ENCODE measurements at regions not wholly inside any gene's neighbourhood (a gene's known extent, or its start where the extent isn't known, plus 50 kb on each side); places are given as distances from the start of the nearest gene placed in this dataset.

DNA sequence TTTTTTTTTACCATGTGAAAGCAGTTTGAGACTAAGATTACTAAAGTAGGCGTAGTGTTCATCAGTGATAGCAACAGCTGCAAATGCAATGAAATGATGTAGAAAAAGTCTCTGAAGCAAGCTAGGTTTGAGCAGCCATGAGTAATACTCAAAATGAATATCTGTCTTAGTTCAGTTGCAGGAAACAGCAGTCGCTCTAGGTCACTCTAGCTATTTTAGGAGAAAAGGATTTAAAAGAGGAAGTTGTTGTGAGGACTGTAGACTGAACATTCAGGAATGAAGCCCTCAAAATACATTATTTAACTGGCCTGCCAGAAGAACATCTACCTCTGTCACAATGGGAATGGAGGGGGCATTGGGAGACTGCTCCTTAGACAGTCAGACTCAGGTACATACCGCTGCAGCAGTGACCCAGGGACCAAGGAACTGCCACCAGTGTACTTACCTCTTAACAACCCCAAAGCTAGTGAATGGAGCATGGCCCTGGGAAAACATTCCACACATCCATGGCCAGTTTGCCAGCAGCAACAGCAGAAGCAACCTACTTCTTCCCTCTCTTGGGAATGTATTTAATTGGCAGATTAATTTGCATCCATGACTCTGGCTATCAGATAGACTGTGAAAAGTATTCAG, 243.0 kb upstream of the KHDRBS2 start:
- BruUV-seq (replicated peaks): no TSS peak
- in situ Hi-C loops (cut with HindIII; ENCODE audit: low pct_unique_long_range_greater_than_20kb, low sequenced_read_pairs): no loop called here
- ATAC-seq: no peak

GRCh38 chr6:62523630-62524029, 237.6 kb upstream of the KHDRBS2 start:
- ChIA-PET POLR2A (no interaction called here), CTCF (no interaction called here)
- in situ Hi-C loops (cut with HindIII; ENCODE audit: low pct_unique_long_range_greater_than_20kb, low sequenced_read_pairs) (no loop called here), intact Hi-C loops (cut with micrococcal nuclease; ENCODE audit: unreplicated experiment) (no loop called here)
- no peak overlapping the region for H3K27ac ChIP-seq (ENCODE audit: low read length)
- H3K9me3 ChIP-seq (ENCODE audit: control insufficient read depth, insufficient read depth, low read depth, low read length): no peaks in the 10 kb centered on the region
- no peaks in the 10 kb centered on the region for H3K27me3 ChIP-seq (ENCODE audit: control insufficient read depth, insufficient read depth, low read length)
- no TSS peak for BruUV-seq (replicated peaks)
- no peaks in the 10 kb centered on the region for H3K36me3 ChIP-seq (ENCODE audit: control insufficient read depth, insufficient read depth, low read length)
- TF ChIP-seq REST (IDR thresholded peaks at IDR 0.05; ENCODE audit: insufficient read depth in 1 of 2, low read depth in 2 of 2, low read length in 1 of 2) (no peak), TCF7L2 (IDR thresholded peaks at IDR 0.05; ENCODE audit: low read depth, low read length) (no peak), SIN3A (IDR thresholded peaks at IDR 0.05; ENCODE audit: borderline replicate concordance, insufficient read depth, low read depth, low read length) (no peak), POLR2AphosphoS5 (IDR thresholded peaks at IDR 0.05; ENCODE audit: low read depth, low read length) (no peak)
- TF ChIP-seq, protein P1, sequence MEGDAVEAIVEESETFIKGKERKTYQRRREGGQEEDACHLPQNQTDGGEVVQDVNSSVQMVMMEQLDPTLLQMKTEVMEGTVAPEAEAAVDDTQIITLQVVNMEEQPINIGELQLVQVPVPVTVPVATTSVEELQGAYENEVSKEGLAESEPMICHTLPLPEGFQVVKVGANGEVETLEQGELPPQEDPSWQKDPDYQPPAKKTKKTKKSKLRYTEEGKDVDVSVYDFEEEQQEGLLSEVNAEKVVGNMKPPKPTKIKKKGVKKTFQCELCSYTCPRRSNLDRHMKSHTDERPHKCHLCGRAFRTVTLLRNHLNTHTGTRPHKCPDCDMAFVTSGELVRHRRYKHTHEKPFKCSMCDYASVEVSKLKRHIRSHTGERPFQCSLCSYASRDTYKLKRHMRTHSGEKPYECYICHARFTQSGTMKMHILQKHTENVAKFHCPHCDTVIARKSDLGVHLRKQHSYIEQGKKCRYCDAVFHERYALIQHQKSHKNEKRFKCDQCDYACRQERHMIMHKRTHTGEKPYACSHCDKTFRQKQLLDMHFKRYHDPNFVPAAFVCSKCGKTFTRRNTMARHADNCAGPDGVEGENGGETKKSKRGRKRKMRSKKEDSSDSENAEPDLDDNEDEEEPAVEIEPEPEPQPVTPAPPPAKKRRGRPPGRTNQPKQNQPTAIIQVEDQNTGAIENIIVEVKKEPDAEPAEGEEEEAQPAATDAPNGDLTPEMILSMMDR (IDR thresholded peaks at IDR 0.05): no peak
- no peak for ATAC-seq
- H3K4me3 ChIP-seq (ENCODE audit: low read depth in 2 of 2, low read length in 2 of 2): no peak overlapping the region
- DNase-seq (ENCODE audit: low read depth, low spot score): no peak
- H3K4me1 ChIP-seq (ENCODE audit: control insufficient read depth, insufficient read depth, low read length): no peaks in the 10 kb centered on the region

More for the DNA sequence above, 243.0 kb upstream of the KHDRBS2 start:
- Histone ChIP-seq H3K36me3 (ENCODE audit: control insufficient read depth, insufficient read depth, low read length) (no peaks in the 10 kb centered on the region), H3K9me3 (ENCODE audit: control insufficient read depth, insufficient read depth, low read depth, low read length) (no peaks in the 10 kb centered on the region), H3K27ac (ENCODE audit: low read length) (no peak overlapping the region), H3K27me3 (ENCODE audit: control insufficient read depth, insufficient read depth, low read length) (no peaks in the 10 kb centered on the region), H3K4me3 (ENCODE audit: low read depth in 2 of 2, low read length in 2 of 2) (no peak overlapping the region), H3K4me1 (ENCODE audit: control insufficient read depth, insufficient read depth, low read length) (no peaks in the 10 kb centered on the region)
- POLR2A ChIA-PET: no interaction called here
- TF ChIP-seq REST (IDR thresholded peaks at IDR 0.05; ENCODE audit: insufficient read depth in 1 of 2, low read depth in 2 of 2, low read length in 1 of 2) (no peak), TCF7L2 (IDR thresholded peaks at IDR 0.05; ENCODE audit: low read depth, low read length) (no peak), POLR2AphosphoS5 (IDR thresholded peaks at IDR 0.05; ENCODE audit: low read depth, low read length) (no peak), SIN3A (IDR thresholded peaks at IDR 0.05; ENCODE audit: borderline replicate concordance, insufficient read depth, low read depth, low read length) (no peak)
- TF ChIP-seq, protein P1 (IDR thresholded peaks at IDR 0.05): no peak
- no peak for DNase-seq (ENCODE audit: low read depth, low spot score)
- intact Hi-C loops (cut with micrococcal nuclease; ENCODE audit: unreplicated experiment): no loop called here
- CTCF ChIA-PET: no interaction called here
